ENCODE measurements at regions not wholly inside any gene's neighbourhood (a gene's known extent, or its start where the extent isn't known, plus 50 kb on each side); places are given as distances from the start of the nearest gene placed in this dataset.

GRCh38 chr18:78561757-78562510, 417.7 kb upstream of the SALL3 start:
- Histone ChIP-seq H3K4me1 (ENCODE audit: control insufficient read depth, low read length) (no peaks in the 10 kb centered on the region), H3K4me2 (ENCODE audit: low read length) (no peak overlapping the region), H3K27me3 (ENCODE audit: control insufficient read depth, low read length) (no peaks in the 10 kb centered on the region), H3K79me2 (ENCODE audit: control insufficient read depth, low read length) (no peaks in the 10 kb centered on the region), H3K9me3 (ENCODE audit: control insufficient read depth, insufficient read depth, low read length) (peaks cover 12% of the 10 kb centered on the region; the same call in 1 of the 2 replicates), H3K27ac (ENCODE audit: low read depth, low read length) (no peak overlapping the region), H3K4me3 (ENCODE audit: low read length) (no peak overlapping the region), H3K9me2 (replicated peaks; ENCODE audit: control insufficient read depth, low read length) (no peaks in the 10 kb centered on the region), H3K36me3 (ENCODE audit: control insufficient read depth, low read length) (no peaks in the 10 kb centered on the region), H3F3A (ENCODE audit: control insufficient read depth, insufficient read depth) (no peaks in the 10 kb centered on the region), H4K20me1 (ENCODE audit: control insufficient read depth, insufficient read depth, low read depth, low read length) (no peaks in the 10 kb centered on the region)
- no peak for TF ChIP-seq EZH2phosphoT487 (IDR thresholded peaks at IDR 0.05; ENCODE audit: borderline replicate concordance, low read length)
- TF ChIP-seq CTCF (IDR thresholded peaks at IDR 0.05; ENCODE audit: low read depth, low read length, poor library complexity, severe bottlenecking) = no peak

GRCh38 chr18:78562531-78562961, 417.1 kb upstream of the SALL3 start:
- no peaks in the 10 kb centered on the region for H3K9me2 ChIP-seq (replicated peaks; ENCODE audit: control insufficient read depth, low read length)
- H3K27me3 ChIP-seq (ENCODE audit: control insufficient read depth, low read length) = no peaks in the 10 kb centered on the region
- H3K36me3 ChIP-seq (ENCODE audit: control insufficient read depth, low read length) = no peaks in the 10 kb centered on the region
- H3K4me2 ChIP-seq (ENCODE audit: low read length) = no peak overlapping the region
- H4K20me1 ChIP-seq (ENCODE audit: control insufficient read depth, insufficient read depth, low read depth, low read length) = no peaks in the 10 kb centered on the region
- H3K4me1 ChIP-seq (ENCODE audit: control insufficient read depth, low read length) = no peaks in the 10 kb centered on the region
- no peak overlapping the region for H3K4me3 ChIP-seq (ENCODE audit: low read length)
- peaks cover 12% of the 10 kb centered on the region; the same call in 1 of the 2 replicates for H3K9me3 ChIP-seq (ENCODE audit: control insufficient read depth, insufficient read depth, low read length)
- H3F3A ChIP-seq (ENCODE audit: control insufficient read depth, insufficient read depth) = no peaks in the 10 kb centered on the region
- H3K27ac ChIP-seq (ENCODE audit: low read depth, low read length) = no peak overlapping the region
- no peaks in the 10 kb centered on the region for H3K79me2 ChIP-seq (ENCODE audit: control insufficient read depth, low read length)
- TF ChIP-seq CTCF (IDR thresholded peaks at IDR 0.05; ENCODE audit: low read depth, low read length, poor library complexity, severe bottlenecking) (no peak), EZH2phosphoT487 (IDR thresholded peaks at IDR 0.05; ENCODE audit: borderline replicate concordance, low read length) (no peak)

GRCh38 chr18:78563110-78563509, 416.5 kb upstream of the SALL3 start:
- H3K27me3 ChIP-seq (ENCODE audit: control insufficient read depth, low read length) = no peaks in the 10 kb centered on the region
- no peaks in the 10 kb centered on the region for H3K9me2 ChIP-seq (replicated peaks; ENCODE audit: control insufficient read depth, low read length)
- H3K36me3 ChIP-seq (ENCODE audit: control insufficient read depth, low read length) = no peaks in the 10 kb centered on the region
- H3K4me2 ChIP-seq (ENCODE audit: low read length) = no peak overlapping the region
- H3K4me3 ChIP-seq (ENCODE audit: low read length) = no peak overlapping the region
- no peaks in the 10 kb centered on the region for H3F3A ChIP-seq (ENCODE audit: control insufficient read depth, insufficient read depth)
- no peaks in the 10 kb centered on the region for H4K20me1 ChIP-seq (ENCODE audit: control insufficient read depth, insufficient read depth, low read depth, low read length)
- H3K4me1 ChIP-seq (ENCODE audit: control insufficient read depth, low read length) = no peaks in the 10 kb centered on the region
- peaks cover 12% of the 10 kb centered on the region; the same call in 1 of the 2 replicates for H3K9me3 ChIP-seq (ENCODE audit: control insufficient read depth, insufficient read depth, low read length)
- H3K27ac ChIP-seq (ENCODE audit: low read depth, low read length) = no peak overlapping the region
- H3K79me2 ChIP-seq (ENCODE audit: control insufficient read depth, low read length) = no peaks in the 10 kb centered on the region
- TF ChIP-seq CTCF (IDR thresholded peaks at IDR 0.05; ENCODE audit: low read depth, low read length, poor library complexity, severe bottlenecking) (no peak), EZH2phosphoT487 (IDR thresholded peaks at IDR 0.05; ENCODE audit: borderline replicate concordance, low read length) (no peak)
